Psoas muscle (tissue), 7 donors: ENCODE measurements at regions not wholly inside any gene's neighbourhood (a gene's known extent, or its start where the extent isn't known, plus 50 kb on each side); places are given as distances from the start of the nearest gene placed in this dataset.

ENCODE experiments used
- ATAC-seq, 4 donors: fragments of 200-7000 bp; cut with Tn5 transposase; one replicate each; pipeline ENCODE4 v1.9.1; 2020; ENCODE audit warnings: moderate library complexity in 3 of 4, mild to moderate bottlenecking in 2 of 4
- DNase-seq, 2 donors: peaks; one replicate each; pipeline ENCODE4 v3.0.0-alpha.2; 2020
- H3K27ac ChIP-seq: fragments of 200-600 bp; one replicate; pipeline ENCODE4 v1.8.0; 2022
- H3K27me3 ChIP-seq, 3 donors: fragments of 200-600 bp in 1 of 3; one replicate each; pipeline versions ENCODE4 v1.6.1 to v1.8.0; 2013 to 2022; ENCODE audit warnings: low read length in 2 of 3, mild to moderate bottlenecking in 2 of 3, moderate library complexity in 1 of 3; ENCODE audit not compliant: insufficient read depth in 3 of 3
- H3K36me3 ChIP-seq, 2 donors: fragments of 200-600 bp in 1 of 2; one replicate each; pipeline versions ENCODE4 v1.6.1 to v1.8.0; 2013 to 2022; ENCODE audit warnings: low read depth in 1 of 2, mild to moderate bottlenecking in 1 of 2, moderate library complexity in 1 of 2; ENCODE audit not compliant: insufficient read depth in 1 of 2
- H3K4me1 ChIP-seq: fragments of 200-600 bp; one replicate; pipeline ENCODE4 v1.8.0; 2022
- H3K4me3 ChIP-seq: fragments of 200-600 bp; one replicate; pipeline ENCODE4 v1.8.0; 2022; ENCODE audit warnings: mild to moderate bottlenecking
- H3K9me3 ChIP-seq: fragments of 200-600 bp; one replicate; pipeline ENCODE4 v1.8.0; 2022
- WGBS, 3 donors: extraction: QIAGEN DNeasy Blood & Tissue Kit; methylation state at CpG; one replicate each; pipeline versions ENCODE4 v1.1.6 to v1.1.7; 2013; 5-methylcytosine and 5-hydroxymethylcytosine counted together
- intact Hi-C, 2 donors: fragments of 100-400 bp; cut with DNase I; formaldehyde crosslinking; loops; one replicate each; pipeline versions ENCODE4 v1.11.0 to v1.14.2; 2022
- TF ChIP-seq, protein P1 (sequence below): fragments of 200-600 bp; IDR thresholded peaks from one replicate; pipeline ENCODE4 v1.8.0; 2022; ENCODE audit warnings: antibody characterized with exemption
- donor health status: healthy with polysubstance abuse.
- donor health status: DM: no; HTN: no; CAD: no; lungs with moderate emphysema.
- donor health status: Bipolar disorder and iron deficiency.
- donor health status: healthy.
- donor health status: DM: yes; HTN: yes; CAD: no.
- donor health status: DM: no; HTN: no; CAD: no.
- donor health status: DM: yes; HTN: yes; CAD: no.

DNA sequence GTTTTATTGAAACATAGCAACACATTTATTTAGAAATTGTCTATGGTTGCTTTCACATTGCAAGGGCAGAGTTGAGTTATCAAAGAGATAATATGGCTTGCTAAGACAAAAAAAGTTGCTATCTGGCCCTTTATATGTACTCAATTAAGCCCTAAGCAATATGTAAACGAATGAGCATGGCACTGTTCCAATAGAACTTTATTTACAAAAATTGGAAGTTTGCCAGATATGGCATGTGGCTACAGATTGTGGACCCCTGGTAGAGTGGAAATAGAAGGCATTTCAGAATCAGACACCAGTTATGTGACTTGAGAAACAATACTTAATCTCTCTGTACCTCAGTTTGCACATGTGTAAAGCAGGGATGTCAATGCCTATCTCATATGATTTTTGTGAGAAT lies 515.6 kb upstream of the SGO1 start:
- no peaks in the 10 kb centered on the region for H3K36me3 ChIP-seq
- H3K9me3 ChIP-seq, result no peaks in the 10 kb centered on the region
- ATAC-seq, result no peak
- H3K27ac ChIP-seq, result no peak overlapping the region
- whole genome bisulfite sequencing, 3 donors, result 30 to 36% (median 33%) methylated on average over 1 of the region's 1 CpG
- no peaks in the 10 kb centered on the region for H3K4me1 ChIP-seq
- H3K27me3 ChIP-seq, result no peaks in the 10 kb centered on the region
- no peak overlapping the region for H3K4me3 ChIP-seq
- TF ChIP-seq, protein P1, sequence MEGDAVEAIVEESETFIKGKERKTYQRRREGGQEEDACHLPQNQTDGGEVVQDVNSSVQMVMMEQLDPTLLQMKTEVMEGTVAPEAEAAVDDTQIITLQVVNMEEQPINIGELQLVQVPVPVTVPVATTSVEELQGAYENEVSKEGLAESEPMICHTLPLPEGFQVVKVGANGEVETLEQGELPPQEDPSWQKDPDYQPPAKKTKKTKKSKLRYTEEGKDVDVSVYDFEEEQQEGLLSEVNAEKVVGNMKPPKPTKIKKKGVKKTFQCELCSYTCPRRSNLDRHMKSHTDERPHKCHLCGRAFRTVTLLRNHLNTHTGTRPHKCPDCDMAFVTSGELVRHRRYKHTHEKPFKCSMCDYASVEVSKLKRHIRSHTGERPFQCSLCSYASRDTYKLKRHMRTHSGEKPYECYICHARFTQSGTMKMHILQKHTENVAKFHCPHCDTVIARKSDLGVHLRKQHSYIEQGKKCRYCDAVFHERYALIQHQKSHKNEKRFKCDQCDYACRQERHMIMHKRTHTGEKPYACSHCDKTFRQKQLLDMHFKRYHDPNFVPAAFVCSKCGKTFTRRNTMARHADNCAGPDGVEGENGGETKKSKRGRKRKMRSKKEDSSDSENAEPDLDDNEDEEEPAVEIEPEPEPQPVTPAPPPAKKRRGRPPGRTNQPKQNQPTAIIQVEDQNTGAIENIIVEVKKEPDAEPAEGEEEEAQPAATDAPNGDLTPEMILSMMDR, result no peak
- intact Hi-C loops, result no loop called here
- no peak for DNase-seq

- 19 to 44% (median 21%) methylated on average over 2 of the region's 2 CpGs for WGBS, 3 donors
- H3K9me3 ChIP-seq, result no peaks in the 10 kb centered on the region
- DNase-seq, result no peak
- H3K36me3 ChIP-seq, result no peaks in the 10 kb centered on the region
- no peak for ATAC-seq
- no peak overlapping the region for H3K4me3 ChIP-seq
- no peaks in the 10 kb centered on the region for H3K4me1 ChIP-seq
- no peak overlapping the region for H3K27ac ChIP-seq
- TF ChIP-seq, protein P1, result no peak
- no peaks in the 10 kb centered on the region for H3K27me3 ChIP-seq
- intact Hi-C loops, result no loop called here
Observed at GRCh38 chr3:20700714-20701113, 514.7 kb upstream of the SGO1 start.

DNA sequence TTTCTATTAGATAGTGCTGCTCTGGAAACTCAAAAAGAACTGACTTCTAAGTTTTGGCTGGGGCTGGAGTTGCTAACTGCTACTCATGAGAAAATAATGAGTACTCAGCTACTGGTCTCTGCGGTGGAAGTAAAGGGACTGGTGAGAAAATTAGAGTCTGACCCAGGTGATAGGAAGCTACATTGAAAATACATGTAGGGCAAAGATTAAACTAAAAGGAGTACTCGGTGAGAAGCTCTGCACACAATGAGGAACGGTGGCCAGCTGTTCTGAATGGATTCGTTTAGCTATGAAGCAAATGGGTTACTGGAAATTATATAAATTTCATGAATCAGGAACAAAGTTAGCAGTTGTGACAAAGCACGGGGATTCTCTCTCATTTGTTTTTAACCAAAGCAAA lies 512.9 kb upstream of the SGO1 start:
- ATAC-seq (no peak), DNase-seq (no peak)
- no peaks in the 10 kb centered on the region for H3K36me3 ChIP-seq
- intact Hi-C loops, result no loop called here
- no peaks in the 10 kb centered on the region for H3K4me1 ChIP-seq
- TF ChIP-seq, protein P1, result no peak
- H3K4me3 ChIP-seq, result no peak overlapping the region
- H3K27me3 ChIP-seq, result no peaks in the 10 kb centered on the region
- WGBS, 3 donors, result 60 to 77% (median 65%) methylated on average over 5 of the region's 5 CpGs
- no peaks in the 10 kb centered on the region for H3K9me3 ChIP-seq
- no peak overlapping the region for H3K27ac ChIP-seq

- TF ChIP-seq, protein P1, result no peak
- ATAC-seq (no peak), DNase-seq (no peak)
- Histone ChIP-seq H3K27ac (no peak overlapping the region), H3K4me1 (no peaks in the 10 kb centered on the region), H3K27me3 (no peaks in the 10 kb centered on the region), H3K36me3 (no peaks in the 10 kb centered on the region), H3K9me3 (no peaks in the 10 kb centered on the region), H3K4me3 (no peak overlapping the region)
- intact Hi-C loops, result no loop called here
- 38 to 62% (median 39%) methylated on average over 4 of the region's 4 CpGs for WGBS, 3 donors
Observed at GRCh38 chr3:20696388-20697150, 510.6 kb upstream of the SGO1 start.

- H3K4me1 ChIP-seq, result no peaks in the 10 kb centered on the region
- intact Hi-C loops, result no loop called here
- no peaks in the 10 kb centered on the region for H3K27me3 ChIP-seq
- no peak overlapping the region for H3K27ac ChIP-seq
- ATAC-seq (no peak), DNase-seq (no peak)
- no peaks in the 10 kb centered on the region for H3K36me3 ChIP-seq
- TF ChIP-seq, protein P1, result no peak
- 68 to 86% (median 74%) methylated on average over 2 of the region's 2 CpGs for WGBS, 3 donors
- no peak overlapping the region for H3K4me3 ChIP-seq
- no peaks in the 10 kb centered on the region for H3K9me3 ChIP-seq
Observed at GRCh38 chr3:20692675-20693074, 506.7 kb upstream of the SGO1 start.
